Tibial artery (tissue), 4 donors: ENCODE measurements at regions not wholly inside any gene's neighbourhood (a gene's known extent, or its start where the extent isn't known, plus 50 kb on each side); places are given as distances from the start of the nearest gene placed in this dataset.

ENCODE experiments used
- DNase-seq, 2 donors: peaks; one replicate each; pipeline ENCODE4 v3.0.0-alpha.2; 2019
- H3K27ac ChIP-seq, 2 donors: fragments of 200-600 bp; sonication (generic) in 1 of 2; 1 replicate in 1 of 2; 2 replicates in 1 of 2; pipeline ENCODE4 v1.5.1; 2018 to 2019; ENCODE audit warnings: mild to moderate bottlenecking in 1 of 2
- H3K27me3 ChIP-seq, 2 donors: fragments of 200-600 bp; sonication (generic) in 1 of 2; one replicate each; pipeline versions ENCODE4 v1.5.1 to v1.6.0; 2016 to 2019
- H3K36me3 ChIP-seq, 3 donors: fragments of 200-600 bp; sonication (generic) in 2 of 3; one replicate each; pipeline ENCODE4 v1.5.1; 2016 to 2019; ENCODE audit warnings: mild to moderate bottlenecking in 2 of 3
- H3K4me1 ChIP-seq, 4 donors: fragments of 200-600 bp; sonication (generic) in 2 of 4; 1 replicate in 3 of 4; 2 replicates in 1 of 4; pipeline ENCODE4 v1.5.1; 2016 to 2019
- H3K4me3 ChIP-seq, 2 donors: fragments of 200-600 bp; sonication (generic) in 1 of 2; 1 replicate in 1 of 2; 2 replicates in 1 of 2; pipeline ENCODE4 v1.5.1; 2018 to 2019; ENCODE audit warnings: mild to moderate bottlenecking in 2 of 2
- H3K9me3 ChIP-seq, 3 donors: fragments of 200-600 bp; sonication (generic) in 1 of 3; one replicate each; pipeline ENCODE4 v1.5.1; 2016 to 2019
- CTCF ChIP-seq, 2 experiments: fragments of 200-600 bp in 1 of 2; fragments of 450-650 bp in 1 of 2; IDR thresholded peaks; one replicate each; pipeline ENCODE4 v1.5.1; 2017 to 2019; ENCODE audit warnings: antibody characterized with exemption in 2 of 2, mild to moderate bottlenecking in 1 of 2, moderate library complexity in 1 of 2
- intact Hi-C: fragments of 100-400 bp; cut with DNase I; formaldehyde crosslinking; loops from one replicate; pipeline ENCODE4 v1.15.0; 2023; ENCODE audit warnings: low total_unique reads

GRCh38 chr2:107148055-107148454 lies 262.1 kb upstream of the ST6GAL2 start:
- H3K27me3 ChIP-seq, result no peaks in the 10 kb centered on the region
- intact Hi-C loops, result no loop called here
- H3K27ac ChIP-seq, result no peak overlapping the region
- no peaks in the 10 kb centered on the region for H3K4me1 ChIP-seq
- no peaks in the 10 kb centered on the region for H3K9me3 ChIP-seq
- no peaks in the 10 kb centered on the region for H3K36me3 ChIP-seq
- TF ChIP-seq CTCF (IDR thresholded peaks at IDR 0.05), result no peak
- no peak for DNase-seq
- no peak overlapping the region for H3K4me3 ChIP-seq

DNA sequence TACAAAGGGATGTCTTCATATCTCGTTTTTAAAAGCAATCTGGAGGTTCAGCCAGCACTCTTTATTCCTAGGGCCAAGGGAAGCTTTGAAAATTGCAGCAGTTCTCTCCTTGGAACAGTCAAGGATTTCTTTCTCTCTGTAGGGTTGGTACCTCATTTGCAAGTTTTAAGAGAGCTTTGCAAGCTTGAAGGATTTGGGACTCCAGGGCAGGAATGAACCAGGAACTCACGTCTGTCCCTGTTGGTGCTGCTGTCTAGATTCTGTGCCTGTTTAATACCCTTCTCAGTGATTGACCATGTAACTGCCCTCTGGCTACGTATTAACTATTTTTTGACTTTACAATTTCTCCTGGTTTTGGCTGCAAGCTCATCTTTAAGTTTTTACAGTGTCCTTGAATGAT lies 262.5 kb upstream of the ST6GAL2 start:
- H3K4me3 ChIP-seq, result no peak overlapping the region
- intact Hi-C loops, result no loop called here
- no peaks in the 10 kb centered on the region for H3K4me1 ChIP-seq
- no peak for DNase-seq
- TF ChIP-seq CTCF (IDR thresholded peaks at IDR 0.05), result no peak
- H3K36me3 ChIP-seq, result no peaks in the 10 kb centered on the region
- no peak overlapping the region for H3K27ac ChIP-seq
- no peaks in the 10 kb centered on the region for H3K9me3 ChIP-seq
- H3K27me3 ChIP-seq, result no peaks in the 10 kb centered on the region

- peaks cover 0 to 4% (median 0%) of the 10 kb centered on the region in 3 donors for H3K9me3 ChIP-seq
- no peaks in the 10 kb centered on the region for H3K4me1 ChIP-seq
- no peaks in the 10 kb centered on the region for H3K27me3 ChIP-seq
- H3K27ac ChIP-seq, result no peak overlapping the region
- intact Hi-C loops, result no loop called here
- DNase-seq, result no peak
- no peak overlapping the region for H3K4me3 ChIP-seq
- TF ChIP-seq CTCF (IDR thresholded peaks at IDR 0.05), result no peak
- H3K36me3 ChIP-seq, result no peaks in the 10 kb centered on the region
These were observed 274.8 kb upstream of the ST6GAL2 start for GRCh38 chr2:107160640-107161239.

DNA sequence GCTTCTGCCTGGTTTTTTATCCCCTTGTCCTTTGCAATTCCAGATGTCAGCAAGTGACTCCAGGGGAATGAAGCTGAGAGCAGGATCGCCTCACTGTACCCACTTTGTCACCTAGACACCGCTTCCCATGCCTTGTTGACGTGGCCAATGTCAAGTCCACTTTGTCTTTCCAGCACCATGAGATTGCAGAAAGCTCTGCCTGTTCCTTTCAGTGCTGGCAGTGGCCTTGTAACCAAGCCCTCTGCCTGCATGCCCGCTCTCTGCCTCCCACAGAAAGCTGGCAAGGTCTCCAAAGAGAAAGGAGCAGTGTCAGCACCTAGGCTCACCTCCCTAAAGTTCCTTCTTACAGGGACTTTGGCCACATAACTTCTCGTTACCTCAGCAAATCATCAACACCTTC lies 282.2 kb upstream of the ST6GAL2 start:
- Histone ChIP-seq H3K4me3 (no peak overlapping the region), H3K9me3 (no peaks in the 10 kb centered on the region), H3K27ac (no peak overlapping the region), H3K4me1 (no peaks in the 10 kb centered on the region), H3K27me3 (no peaks in the 10 kb centered on the region), H3K36me3 (no peaks in the 10 kb centered on the region)
- intact Hi-C loops, result no loop called here
- DNase-seq, result no peak
- TF ChIP-seq CTCF (IDR thresholded peaks at IDR 0.05), result no peak

DNA sequence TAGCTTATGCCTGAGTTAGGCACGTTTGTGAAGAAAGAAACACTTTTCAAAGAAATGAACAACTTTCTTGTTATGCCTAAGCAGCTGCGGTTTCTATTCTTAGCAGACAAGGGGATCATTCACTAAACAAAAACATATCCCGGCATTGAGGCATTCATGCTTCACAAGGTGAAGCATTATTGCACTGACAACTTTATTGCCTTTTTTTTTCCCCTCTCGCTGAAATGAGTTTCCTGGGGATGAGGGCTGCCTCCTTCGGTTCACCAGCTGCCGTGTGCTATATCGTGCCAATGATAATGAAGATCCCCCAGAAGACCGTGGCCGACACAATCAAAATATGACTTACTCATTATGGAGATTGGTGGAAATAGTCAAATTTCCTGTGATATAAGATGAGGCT lies 288.2 kb upstream of the ST6GAL2 start:
- no peaks in the 10 kb centered on the region for H3K36me3 ChIP-seq
- H3K27me3 ChIP-seq, result no peaks in the 10 kb centered on the region
- H3K4me3 ChIP-seq, result no peak overlapping the region
- H3K4me1 ChIP-seq, result no peaks in the 10 kb centered on the region
- no peak overlapping the region for H3K27ac ChIP-seq
- no peaks in the 10 kb centered on the region for H3K9me3 ChIP-seq
- TF ChIP-seq CTCF (IDR thresholded peaks at IDR 0.05), result no peak
- no peak for DNase-seq
- intact Hi-C loops, result no loop called here

DNA sequence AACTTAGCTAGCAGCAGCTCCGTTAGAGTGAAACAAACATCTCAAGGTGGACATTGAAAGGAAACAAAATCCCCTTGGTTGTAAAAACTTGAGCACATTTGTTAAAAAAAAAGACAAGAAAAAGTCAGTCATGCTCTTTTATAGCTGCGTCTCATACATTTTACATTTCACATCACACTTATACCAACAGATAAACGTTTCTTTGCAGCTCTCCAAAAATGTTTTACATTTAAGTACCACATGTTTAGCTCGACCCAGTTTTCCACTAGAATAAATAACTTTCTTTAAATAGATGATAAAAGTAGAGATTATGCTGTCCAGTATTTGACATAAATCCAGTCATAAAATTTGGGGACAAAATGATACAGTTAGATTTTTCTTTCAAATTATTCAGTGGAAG lies 297.0 kb upstream of the ST6GAL2 start:
- TF ChIP-seq CTCF (IDR thresholded peaks at IDR 0.05), result no peak
- intact Hi-C loops, result no loop called here
- Histone ChIP-seq H3K27me3 (no peaks in the 10 kb centered on the region), H3K27ac (no peak overlapping the region), H3K4me1 (peaks cover 0 to 6% (median 0%) of the 10 kb centered on the region in 4 donors), H3K4me3 (no peak overlapping the region), H3K36me3 (no peaks in the 10 kb centered on the region), H3K9me3 (no peaks in the 10 kb centered on the region)
- no peak for DNase-seq
